Hepatic stellate cell (primary cell): ENCODE measurements at regions not wholly inside any gene's neighbourhood (a gene's known extent, or its start where the extent isn't known, plus 50 kb on each side); places are given as distances from the start of the nearest gene placed in this dataset.

Experiments used
- DNase-seq: peaks from one replicate; pipeline ENCODE4 v3.0.0; 2011; ENCODE audit warnings: low spot score

- DNase-seq, result no peak
Measured at GRCh38 chr13:48891586-48891985, 84.1 kb upstream of the FNDC3A start.

GRCh38 chr13:48892053-48892687, 83.5 kb upstream of the FNDC3A start:
- DNase-seq, result peak; percentile 46

GRCh38 chr13:48892688-48893075, 83.0 kb upstream of the FNDC3A start:
- no peak for DNase-seq

DNA sequence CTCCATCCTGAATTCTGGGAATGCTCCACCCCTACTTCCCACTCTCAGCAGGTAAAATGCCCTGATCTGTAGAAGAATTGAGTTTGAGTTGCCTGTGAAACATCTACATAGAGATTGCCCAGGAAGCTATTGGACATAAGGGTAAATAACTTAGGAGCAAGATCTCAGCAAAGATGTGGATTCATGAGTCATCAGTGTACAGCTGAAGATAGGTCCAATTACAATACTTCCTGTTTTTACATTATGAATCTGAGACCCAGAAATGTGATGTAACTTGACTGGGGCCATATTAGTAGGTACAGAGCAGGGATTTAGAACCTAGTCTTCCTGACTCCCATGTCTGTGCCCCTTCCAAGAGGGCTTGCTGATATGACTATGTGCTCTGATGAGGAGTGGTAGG, 79.4 kb upstream of the FNDC3A start:
- DNase-seq, result no peak

- DNase-seq, result no peak
Measured at GRCh38 chr13:48901781-48902180, 73.9 kb upstream of the FNDC3A start.

DNA sequence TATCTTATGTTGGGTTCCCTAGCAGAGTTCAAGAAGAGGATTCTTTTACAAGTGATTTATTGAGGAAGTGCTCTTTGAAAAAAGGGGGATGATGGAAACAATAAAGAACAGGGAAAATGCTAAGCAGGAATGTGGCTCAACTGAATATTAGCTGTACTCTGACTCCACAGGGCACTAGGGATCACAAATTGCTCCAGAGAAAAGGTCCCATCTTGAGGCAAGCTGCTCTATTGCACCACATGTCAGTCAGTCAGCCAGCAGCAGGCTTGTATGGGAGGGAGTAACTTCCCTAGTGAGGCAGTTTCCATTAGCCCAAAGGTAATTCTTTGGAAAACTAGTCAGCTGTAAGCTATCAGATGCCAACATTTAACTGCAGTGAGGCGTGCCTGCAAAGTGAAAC, 73.3 kb upstream of the FNDC3A start:
- DNase-seq, result no peak

DNA sequence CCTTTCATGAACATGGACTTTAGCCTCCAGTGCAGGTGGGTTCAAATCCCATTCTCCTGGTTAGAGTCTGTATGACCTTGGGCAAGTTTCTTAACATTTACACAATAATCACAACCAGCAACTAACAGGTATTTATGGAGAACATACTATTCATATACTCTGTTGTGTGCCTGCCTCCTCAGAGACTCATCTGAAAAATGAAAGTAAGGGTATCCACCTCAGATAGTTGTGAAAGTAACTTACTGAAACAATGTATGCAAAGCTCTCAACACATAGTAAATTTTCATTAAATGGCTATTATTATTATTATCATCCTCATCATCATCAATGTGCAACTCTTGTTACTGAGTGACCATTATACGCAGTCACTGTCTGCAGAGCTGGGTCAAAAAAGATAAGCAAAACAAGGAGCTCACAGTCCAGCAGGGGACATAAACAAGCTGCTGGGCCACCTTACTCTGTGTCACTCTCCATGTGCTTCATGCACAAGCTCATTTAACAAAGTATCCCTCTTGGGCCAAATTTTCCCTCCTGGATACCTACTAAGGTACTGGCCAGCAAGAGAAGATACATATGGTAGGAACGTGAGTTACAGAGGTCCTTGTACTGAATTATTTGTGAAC, 70.9 kb upstream of the FNDC3A start:
- no peak for DNase-seq

- DNase-seq, result no peak
Measured at GRCh38 chr13:48906200-48906599, 69.5 kb upstream of the FNDC3A start.

- DNase-seq, result no peak
Measured at GRCh38 chr13:48908381-48909055, 67.2 kb upstream of the FNDC3A start.

DNA sequence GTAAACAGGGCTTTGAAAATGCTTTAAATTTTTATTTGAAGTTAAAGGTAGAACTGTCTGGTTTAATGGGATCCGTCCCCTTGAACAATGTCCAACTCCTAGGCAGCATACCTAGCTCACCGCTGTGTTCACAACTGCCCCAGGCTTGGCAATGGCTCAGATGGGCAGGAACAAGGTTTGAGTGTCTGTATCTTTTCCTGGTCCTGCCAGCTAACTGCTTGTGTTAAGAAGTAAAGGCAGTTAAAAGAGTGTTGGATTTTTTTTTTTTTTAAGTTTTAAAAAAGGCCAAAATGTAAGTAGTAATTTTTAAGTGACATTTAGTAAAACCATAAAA, 66.7 kb upstream of the FNDC3A start:
- no peak for DNase-seq

GRCh38 chr13:48910686-48911085, 65.0 kb upstream of the FNDC3A start:
- no peak for DNase-seq

DNA sequence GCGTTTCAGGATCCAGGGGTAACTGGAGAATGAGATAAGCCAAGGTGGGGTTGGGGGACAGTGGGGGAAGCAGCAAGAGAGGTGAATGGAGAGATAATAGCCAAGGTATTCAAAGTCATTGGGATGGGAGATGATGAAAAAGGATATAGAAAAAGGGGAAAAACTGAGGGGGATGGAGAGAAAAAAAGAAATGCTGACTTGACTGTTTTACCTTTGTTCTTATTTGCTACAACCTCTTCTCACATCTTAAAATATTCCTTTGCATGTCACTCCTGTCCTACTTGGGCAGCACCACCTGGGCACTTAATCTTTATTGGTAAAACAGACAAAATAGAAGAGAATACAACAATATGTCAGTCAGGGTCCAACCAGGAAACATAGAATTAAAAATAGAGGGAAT, 56.0 kb upstream of the FNDC3A start:
- DNase-seq, result no peak

- DNase-seq, result no peak
Measured at GRCh38 chr13:48920730-48921129, 55.0 kb upstream of the FNDC3A start.

DNA sequence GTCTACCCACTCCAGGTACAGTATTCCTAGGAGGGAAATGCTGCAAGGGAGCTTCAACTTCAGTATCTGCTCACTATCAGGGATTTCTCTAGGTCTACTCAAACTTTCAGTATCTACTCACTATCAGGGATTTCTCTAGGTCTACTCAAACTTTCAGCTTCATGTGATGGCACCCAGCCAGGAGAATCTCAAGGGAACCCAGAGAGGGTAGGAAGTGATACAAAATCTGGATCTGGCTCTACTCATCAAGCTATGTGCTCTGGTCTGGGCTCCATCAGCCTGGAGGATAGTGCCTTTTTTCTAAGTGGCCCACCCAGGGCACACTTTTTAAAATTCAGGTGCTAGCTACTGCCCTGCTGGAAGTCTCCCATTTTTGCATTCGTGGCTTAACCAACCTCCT, 52.3 kb upstream of the FNDC3A start:
- no peak for DNase-seq

DNA sequence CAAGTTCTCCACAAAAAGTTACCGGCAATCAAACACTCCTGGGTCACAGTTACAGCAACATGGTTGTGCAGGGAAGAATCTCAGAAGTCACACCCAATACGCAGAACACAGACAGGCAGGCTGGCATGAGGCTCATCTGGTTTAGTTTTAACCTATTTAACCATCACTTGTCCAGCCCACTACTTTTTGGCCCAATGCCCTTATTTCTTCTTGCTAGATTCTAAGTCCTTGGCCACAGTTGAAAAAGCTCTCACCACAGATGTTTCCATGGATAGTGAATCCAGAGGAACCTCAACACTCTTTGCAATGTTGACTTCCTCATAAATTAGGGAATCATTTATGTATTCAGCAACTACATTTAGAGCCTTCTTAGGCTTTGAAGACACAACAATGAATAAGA, 50.7 kb upstream of the FNDC3A start:
- DNase-seq, result no peak
